ENCODE measurements at regions not wholly inside any gene's neighbourhood (a gene's known extent, or its start where the extent isn't known, plus 50 kb on each side); places are given as distances from the start of the nearest gene placed in this dataset.

DNA sequence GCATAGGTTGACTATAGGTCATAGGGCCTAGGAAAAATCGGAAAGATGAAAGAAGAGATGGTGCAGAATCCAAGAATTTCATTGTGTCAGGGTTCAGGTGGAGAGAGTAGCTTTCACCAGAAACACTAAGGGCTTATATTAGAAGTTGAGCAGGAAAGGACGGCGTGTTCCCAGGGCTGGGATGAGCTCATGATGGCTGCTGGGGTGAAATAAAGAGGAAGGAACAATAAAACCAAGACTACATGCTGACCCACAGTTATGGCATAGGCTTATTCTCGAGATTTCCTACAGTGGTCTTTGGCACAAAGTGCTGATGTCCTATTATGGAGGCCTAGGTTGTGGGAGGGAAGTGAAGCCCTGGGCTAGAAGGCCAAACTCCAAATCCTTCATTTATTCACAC is 195.8 kb downstream of the PTEN start:
- ATAC-seq (no peak), DNase-seq (ENCODE audit: low read depth, low spot score) (no peak)
- Histone ChIP-seq H3K4me3 (ENCODE audit: low read depth in 2 of 2, low read length in 2 of 2) (no peak overlapping the region), H3K27me3 (ENCODE audit: control insufficient read depth, insufficient read depth, low read length) (no peaks in the 10 kb centered on the region), H3K9me3 (ENCODE audit: control insufficient read depth, insufficient read depth, low read depth, low read length) (no peaks in the 10 kb centered on the region), H3K36me3 (ENCODE audit: control insufficient read depth, insufficient read depth, low read length) (no peaks in the 10 kb centered on the region), H3K27ac (ENCODE audit: low read length) (no peak overlapping the region), H3K4me1 (ENCODE audit: control insufficient read depth, insufficient read depth, low read length) (no peaks in the 10 kb centered on the region)
- in situ Hi-C loops (cut with HindIII; ENCODE audit: low pct_unique_long_range_greater_than_20kb, low sequenced_read_pairs) (no loop called here), intact Hi-C loops (cut with micrococcal nuclease; ENCODE audit: unreplicated experiment) (no loop called here)
- ChIA-PET POLR2A (no interaction called here), CTCF (no interaction called here)
- TF ChIP-seq CTCF (IDR thresholded peaks at IDR 0.05) (no peak), SIN3A (IDR thresholded peaks at IDR 0.05; ENCODE audit: borderline replicate concordance, insufficient read depth, low read depth, low read length) (no peak), POLR2AphosphoS5 (IDR thresholded peaks at IDR 0.05; ENCODE audit: low read depth, low read length) (no peak), TCF7L2 (IDR thresholded peaks at IDR 0.05; ENCODE audit: low read depth, low read length) (no peak), REST (IDR thresholded peaks at IDR 0.05; ENCODE audit: insufficient read depth in 1 of 2, low read depth in 2 of 2, low read length in 1 of 2) (no peak)
- no TSS peak for BruUV-seq (replicated peaks)

DNA sequence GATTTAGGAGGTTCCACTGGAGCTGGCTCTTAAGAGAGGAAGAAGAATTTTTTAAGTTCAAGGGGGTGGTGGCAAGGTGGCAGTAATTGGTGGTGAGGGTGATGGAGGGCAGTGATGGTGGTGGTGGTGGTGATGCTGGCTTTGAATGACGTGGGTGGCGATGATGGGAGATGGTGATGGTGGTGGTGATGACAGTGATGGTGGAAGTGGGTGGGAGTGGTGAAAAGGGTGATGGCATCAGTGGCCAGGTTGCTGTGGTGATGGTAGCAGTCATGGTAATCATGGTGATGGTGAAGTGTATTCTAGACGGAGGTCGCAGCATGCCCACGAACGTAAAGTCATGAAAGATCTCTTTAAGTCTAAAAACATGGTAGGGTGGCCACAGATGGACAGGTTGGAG is 197.3 kb downstream of the PTEN start:
- Histone ChIP-seq H3K9me3 (ENCODE audit: control insufficient read depth, insufficient read depth, low read depth, low read length) (no peaks in the 10 kb centered on the region), H3K27me3 (ENCODE audit: control insufficient read depth, insufficient read depth, low read length) (no peaks in the 10 kb centered on the region), H3K36me3 (ENCODE audit: control insufficient read depth, insufficient read depth, low read length) (no peaks in the 10 kb centered on the region), H3K4me1 (ENCODE audit: control insufficient read depth, insufficient read depth, low read length) (no peaks in the 10 kb centered on the region), H3K4me3 (ENCODE audit: low read depth in 2 of 2, low read length in 2 of 2) (no peak overlapping the region), H3K27ac (ENCODE audit: low read length) (no peak overlapping the region)
- ChIA-PET CTCF (no interaction called here), POLR2A (no interaction called here)
- DNase-seq (ENCODE audit: low read depth, low spot score) = no peak
- intact Hi-C loops (cut with micrococcal nuclease; ENCODE audit: unreplicated experiment) (no loop called here), in situ Hi-C loops (cut with HindIII; ENCODE audit: low pct_unique_long_range_greater_than_20kb, low sequenced_read_pairs) (no loop called here)
- no TSS peak for BruUV-seq (replicated peaks)
- no peak for ATAC-seq
- TF ChIP-seq REST (IDR thresholded peaks at IDR 0.05; ENCODE audit: insufficient read depth in 1 of 2, low read depth in 2 of 2, low read length in 1 of 2) = no peak
- TF ChIP-seq SIN3A (IDR thresholded peaks at IDR 0.05; ENCODE audit: borderline replicate concordance, insufficient read depth, low read depth, low read length) = no peak
- TF ChIP-seq POLR2AphosphoS5 (IDR thresholded peaks at IDR 0.05; ENCODE audit: low read depth, low read length) = no peak
- no peak for TF ChIP-seq TCF7L2 (IDR thresholded peaks at IDR 0.05; ENCODE audit: low read depth, low read length)
- no peak for TF ChIP-seq CTCF (IDR thresholded peaks at IDR 0.05)

Data from Panc1 (cell line).